SHP77 (cell line): ENCODE measurements at regions not wholly inside any gene's neighbourhood (a gene's known extent, or its start where the extent isn't known, plus 50 kb on each side); places are given as distances from the start of the nearest gene placed in this dataset.

Experiments
- DNase-seq, 2 experiments: peaks; one replicate each; lab custom pipeline; 2025; lab: John Stamatoyannopoulos, UW

DNA sequence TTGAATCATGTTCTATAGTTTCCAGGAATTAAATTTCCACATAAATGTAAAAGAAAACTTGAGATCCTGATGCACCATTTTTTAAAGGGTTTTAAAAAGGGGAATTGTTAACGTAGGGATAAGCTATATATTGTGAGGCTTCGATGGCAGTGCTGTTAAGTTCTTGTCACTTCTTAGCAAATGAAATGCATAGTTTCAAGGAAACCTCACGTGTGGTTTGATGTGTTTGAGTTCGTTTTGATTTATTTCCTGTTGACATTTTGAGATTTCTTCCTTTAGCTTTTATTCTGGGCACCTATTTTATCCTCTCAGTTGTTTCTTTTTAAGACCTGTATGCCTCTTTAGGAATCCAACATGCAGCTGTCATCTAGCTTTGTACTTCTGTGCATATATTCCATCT is 301.0 kb downstream of the DOCK8 start:
- DNase-seq: no peak

DNA sequence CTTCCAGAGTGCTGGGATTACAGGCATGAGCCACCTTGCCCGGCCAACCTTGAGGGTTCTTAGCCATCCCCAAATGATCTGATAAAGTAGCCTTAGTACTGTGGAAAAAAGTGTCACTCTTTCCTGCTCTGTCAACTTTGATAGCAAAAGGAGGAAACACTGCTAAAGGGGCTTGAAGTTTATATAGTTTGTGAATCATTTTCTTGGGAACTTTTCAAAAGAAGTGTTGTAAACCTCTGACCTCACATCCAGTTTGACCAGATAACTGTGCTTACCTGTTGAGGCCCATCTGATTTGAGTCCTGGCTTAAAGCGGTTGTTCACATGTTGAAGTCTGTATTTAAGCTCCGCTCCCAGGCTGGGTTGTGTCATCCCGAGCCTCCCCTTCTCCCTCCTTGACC is 303.3 kb downstream of the DOCK8 start:
- DNase-seq: no peak

DNA sequence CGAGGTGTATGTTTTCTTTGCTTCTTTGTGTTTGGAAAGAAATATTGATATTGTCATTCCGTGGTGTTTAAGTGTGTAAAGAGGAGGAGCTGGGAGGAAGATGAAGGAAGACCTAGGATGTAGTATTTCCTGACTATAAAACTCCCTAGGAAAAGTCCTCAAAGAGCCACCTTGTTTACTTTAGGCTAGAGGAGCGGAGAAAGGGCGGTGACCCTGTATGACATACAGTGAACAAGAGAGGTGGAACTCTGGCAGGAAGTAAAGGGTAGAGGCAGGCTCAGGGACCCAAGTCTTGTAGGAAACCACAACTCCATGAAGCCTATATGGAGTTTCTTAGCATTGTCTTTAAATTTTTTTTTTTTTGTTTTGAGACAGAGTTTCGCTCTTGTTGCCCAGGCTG is 303.9 kb downstream of the DOCK8 start:
- no peak for DNase-seq

DNA sequence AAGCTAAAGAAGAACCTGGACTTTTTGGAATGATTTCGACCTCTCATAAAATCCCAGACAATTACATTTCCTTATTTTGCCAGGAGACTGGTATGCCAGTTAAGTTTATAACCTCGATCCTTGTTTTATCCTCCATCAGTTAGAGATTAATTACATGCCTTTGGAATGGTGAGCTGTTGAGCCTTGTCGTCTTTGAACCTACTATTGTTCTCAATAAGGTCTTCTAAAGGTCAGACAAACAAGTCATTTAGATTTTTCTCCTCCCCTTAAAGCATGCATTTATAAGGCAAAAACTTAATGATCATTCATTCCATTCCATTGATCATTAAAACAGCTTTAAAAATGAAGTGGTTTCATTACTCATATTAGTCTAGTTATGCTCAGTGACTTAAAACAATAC is 304.9 kb downstream of the DOCK8 start:
- no peak for DNase-seq

DNA sequence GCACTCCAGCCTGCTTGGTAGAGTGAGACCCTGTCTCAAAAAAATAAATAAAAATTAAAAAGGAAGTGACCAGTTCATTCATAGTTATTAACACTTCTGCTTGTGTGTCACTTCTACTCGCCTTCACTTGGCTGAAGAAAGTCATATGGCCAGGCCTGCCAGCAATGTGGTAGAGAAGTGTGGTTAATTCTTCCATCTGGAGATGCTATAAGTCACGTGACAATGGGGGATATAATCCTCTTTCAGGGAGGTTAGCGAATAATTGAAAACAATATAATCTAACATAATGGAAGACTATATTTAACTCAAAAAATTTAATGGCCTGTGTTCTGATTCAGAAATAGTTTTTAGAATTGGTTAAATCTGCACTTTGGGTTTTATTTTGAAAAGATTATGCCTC is 305.6 kb downstream of the DOCK8 start:
- DNase-seq: no peak

DNA sequence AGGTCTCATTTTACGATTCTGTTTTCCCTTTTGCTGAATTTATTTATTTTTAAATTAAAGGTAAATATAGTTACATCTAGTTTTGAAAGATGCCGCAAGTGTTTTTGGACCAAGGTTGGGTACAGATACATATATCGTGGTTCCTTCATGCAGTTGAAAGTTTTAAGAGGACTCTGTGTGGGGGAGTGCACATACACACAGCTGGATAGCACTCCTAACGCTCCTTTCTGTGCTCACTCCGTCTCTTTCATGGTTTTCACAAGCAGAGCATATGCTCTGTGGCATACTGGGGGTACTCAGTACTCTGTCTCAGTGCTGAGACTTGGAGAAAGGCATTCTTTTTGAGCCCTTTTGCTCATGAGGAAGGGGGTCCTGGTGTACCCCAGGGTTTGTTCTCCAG is 307.5 kb downstream of the DOCK8 start:
- DNase-seq: no peak

DNA sequence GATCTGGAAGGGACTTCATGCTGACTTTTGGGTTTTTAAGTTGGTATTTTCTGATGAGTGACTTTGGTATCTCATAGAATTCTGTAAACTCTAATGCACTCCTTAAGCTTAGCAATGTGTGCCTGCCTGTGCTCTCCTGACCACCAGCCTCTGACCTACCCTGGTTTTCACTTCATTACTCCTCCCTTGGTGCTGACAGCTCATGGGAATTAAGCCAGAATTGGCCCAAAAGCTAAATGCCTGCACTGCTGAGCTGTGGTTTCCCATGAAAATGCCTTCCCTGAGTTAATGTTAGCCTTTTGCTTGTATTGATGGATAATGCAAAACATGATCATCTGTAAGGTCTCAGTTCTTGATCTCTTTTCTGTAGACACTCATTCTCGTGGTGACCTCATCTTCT is 308.0 kb downstream of the DOCK8 start:
- DNase-seq: no peak

DNA sequence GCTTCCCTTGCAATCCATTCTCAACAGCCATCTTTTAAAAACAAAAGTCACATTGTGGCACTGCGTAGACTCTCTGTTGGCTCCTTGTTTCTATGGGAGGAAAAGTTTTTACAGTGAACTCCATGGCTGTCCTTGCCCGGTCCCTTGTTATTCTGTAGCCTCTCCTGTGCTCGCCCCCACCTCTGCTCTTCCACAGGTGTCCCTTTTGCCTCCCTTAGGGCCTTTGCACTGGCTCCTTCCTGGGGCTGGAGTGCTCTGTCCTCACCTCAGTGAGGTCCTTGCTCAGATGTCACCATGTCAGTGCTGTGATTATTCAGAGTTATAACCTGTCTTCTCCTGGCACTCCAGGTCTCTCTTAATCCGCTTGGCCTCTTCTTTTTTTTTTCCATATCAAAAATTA is 308.8 kb downstream of the DOCK8 start:
- no peak for DNase-seq

DNA sequence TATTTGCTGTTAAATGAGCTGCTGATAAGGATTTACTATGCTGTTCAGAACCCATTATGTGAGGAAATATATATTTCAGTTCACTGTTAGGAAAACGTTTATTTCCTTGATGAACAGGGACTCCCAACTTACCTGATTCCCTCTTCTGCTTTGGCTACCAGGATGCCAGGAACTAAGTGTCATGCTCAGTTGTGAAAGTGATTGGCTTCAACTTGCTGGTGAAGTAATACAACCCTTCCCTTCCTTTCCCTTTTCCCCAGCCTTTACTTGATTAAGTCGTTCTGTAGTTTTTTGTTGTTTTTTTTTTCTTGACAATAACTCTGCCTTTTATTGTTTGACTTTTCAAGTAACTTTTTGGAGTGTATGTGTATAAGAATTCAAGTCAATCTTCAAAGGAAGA is 309.3 kb downstream of the DOCK8 start:
- no peak for DNase-seq

DNA sequence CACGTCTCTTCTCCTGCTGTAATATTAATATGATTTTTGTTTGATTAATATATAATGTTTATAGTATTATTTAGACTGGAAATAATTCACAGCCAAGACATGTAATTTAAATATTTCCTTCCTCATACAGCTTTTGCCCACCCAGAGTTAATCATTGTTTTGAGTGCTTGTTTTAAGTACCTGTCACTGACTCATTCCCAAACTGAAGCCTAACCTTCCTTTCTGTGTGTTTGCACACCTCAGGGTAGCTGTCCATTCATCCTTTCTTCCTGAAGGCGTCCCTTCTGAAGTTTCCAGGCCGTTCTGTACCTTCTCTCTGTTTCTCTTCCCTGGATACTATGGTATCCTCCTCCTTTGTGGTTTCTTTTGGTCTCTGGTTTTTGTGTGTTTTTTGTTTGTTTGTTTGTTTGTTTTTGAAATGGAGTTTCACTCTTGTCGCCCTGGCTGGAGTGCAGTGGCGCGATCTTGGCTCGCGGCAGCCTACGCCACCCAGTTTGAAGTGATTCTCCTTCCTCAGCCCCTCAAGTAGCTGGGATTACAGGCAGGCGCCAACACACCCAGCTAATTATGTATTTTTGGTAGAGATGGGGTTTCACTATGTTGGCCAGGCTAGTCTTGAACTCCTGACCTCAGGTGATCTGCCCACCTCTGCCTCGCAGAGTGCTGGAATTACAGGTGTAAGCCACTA is 312.4 kb downstream of the DOCK8 start:
- DNase-seq: no peak

DNA sequence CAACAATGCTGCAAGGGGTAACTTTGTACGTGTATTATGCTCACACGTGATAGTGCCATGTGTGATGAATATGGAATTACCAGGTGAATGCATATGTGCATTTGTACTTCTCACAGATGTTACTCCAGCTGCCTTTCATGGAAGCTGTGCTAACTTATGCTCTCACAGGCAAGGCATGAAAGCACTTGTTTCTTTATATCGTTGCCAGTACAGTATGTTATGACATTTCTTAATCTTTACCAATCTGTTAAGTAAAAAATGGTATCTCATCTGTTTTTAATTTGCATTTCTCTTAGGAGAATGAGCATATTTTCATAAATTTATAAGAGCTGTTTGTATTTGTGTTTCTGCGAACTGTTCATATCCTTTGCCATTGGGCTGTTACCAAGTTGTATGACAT is 311.8 kb upstream of the DMRT1 start:
- DNase-seq: no peak

DNA sequence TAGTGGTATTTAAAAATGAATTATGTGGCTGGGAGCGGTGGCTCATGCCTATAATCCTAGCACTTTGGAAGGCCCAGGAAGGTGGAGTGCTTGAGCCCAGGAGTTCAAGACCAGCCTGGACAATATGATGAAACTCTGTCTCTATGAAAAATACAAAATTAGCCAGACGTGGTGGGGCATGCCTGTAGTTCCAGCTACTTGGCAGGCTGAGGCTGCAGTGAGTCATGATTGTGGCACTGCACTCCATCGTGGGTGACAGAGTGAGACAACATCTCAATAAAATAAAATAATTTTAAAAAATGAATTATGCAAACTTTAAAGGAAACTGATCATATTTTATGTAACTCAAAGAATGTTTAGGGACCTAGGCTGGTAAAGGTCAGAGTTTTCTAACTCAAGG is 310.8 kb upstream of the DMRT1 start:
- DNase-seq: no peak

DNA sequence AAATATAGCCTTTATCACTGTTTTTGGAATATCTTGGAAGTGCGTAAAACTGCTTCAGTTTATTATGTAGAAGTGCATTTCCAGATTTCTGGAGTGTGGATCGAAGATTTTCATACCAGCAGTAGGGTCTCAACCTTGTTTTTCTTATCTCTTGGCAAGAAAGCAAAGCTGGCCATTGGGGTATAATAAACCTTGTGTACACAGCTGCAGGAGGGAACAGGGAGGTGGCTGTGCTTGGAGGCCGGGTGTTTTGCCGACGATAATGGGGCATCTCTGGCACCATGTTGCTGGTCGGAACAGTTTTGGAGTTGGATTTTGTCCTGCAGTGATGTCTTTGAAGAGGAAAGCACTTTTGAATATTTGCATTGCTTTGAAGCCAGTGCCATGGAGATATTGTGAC is 308.8 kb upstream of the DMRT1 start:
- DNase-seq: no peak

DNA sequence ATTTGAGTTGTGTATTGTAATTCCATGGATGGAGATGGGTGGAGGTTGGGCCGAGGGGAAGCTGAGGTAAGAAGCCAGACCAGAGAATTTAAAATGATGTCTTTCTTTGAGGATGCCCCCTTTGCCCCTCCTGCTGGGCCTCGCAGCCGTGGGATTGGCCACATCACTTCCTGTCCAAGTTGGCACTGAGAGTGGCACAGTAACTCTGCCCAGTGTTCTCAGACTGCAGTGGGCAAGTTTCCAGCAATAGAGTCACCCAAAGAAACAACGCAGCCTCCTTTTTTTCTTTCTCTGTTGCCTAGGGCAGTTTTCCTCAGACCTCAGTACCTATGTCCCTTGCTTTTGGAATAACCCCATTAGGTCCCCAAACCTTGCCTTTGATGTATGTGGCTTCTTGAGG is 306.6 kb upstream of the DMRT1 start:
- no peak for DNase-seq

DNA sequence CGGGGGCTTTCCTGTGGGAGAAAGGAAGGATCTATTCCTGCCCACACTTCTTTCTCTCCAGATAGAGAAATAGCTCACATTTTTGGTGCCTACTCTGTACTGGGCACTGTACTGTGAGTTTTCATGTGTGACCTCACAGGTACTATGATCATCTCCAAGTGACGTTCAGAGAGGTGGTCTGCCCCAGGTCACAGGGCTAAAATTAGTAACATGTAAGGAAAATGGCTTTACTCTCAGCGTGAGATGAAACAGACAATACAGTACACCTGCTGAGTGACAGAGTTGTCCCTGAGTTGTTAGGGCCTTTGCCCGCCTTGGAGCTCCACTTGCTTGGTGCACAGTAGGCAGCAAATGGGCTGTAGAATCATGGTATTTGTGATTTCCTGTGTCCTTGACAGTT is 306.1 kb upstream of the DMRT1 start:
- no peak for DNase-seq

DNA sequence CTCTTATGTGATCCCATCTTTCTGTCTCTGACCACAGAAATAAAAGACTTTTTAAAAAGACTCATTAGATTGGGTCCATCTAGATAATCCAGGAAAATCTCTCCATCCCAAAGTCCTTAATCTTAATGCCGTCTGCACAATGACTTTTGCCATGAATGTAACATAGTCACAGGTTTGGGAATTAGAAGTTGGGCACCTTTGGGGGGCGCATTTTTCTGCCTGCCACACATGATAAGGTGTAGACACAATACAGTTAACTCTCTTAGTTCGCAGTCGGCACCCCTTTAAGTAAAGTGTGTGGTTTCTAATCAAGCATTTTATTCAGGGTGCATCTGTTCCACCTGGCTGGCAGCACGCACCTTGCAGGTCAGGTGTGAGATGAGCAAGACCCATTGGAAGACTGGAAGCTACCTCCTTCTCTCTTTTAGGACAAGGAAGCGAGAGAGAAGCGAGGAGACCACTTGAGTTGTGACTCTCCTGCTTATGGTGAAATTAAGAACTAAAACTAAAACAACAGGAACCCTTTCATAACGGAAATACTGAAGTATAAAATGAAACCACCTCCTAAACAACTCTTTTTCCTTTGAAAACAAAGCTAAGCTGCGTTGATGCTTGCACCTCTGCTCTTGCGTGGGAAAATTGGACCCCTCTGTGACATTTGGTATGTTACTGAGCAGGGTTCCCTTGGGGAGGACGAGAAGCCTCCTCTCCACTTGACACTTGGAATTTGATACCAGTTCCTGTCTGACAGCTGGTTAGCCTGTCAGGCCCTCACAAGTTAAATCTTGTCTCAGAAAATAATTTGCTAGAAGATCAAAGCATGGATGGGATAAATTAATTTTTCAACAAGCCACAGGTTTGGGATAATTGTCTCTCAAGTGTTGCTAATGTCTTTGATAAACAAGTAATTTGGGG is 304.6 kb upstream of the DMRT1 start:
- DNase-seq: no peak

DNA sequence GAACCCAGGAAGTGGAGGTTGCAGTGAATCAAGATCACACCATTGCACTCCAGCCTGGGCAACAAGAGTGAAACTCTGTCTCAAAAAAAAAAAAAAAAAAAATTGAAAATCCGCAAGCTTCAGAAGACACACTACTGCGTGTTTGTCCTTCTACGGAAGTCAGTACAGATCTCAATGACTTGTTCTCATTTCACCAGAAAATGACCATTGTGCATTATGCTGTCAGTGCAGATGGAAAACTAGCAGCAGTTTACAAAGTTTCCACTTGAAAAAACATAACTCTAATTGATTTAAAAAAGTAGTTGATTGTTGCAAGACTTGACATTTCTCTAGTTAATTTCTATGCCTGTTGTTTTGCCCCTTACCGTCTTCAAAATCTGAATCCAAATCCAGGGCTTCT is 298.0 kb upstream of the DMRT1 start:
- no peak for DNase-seq

DNA sequence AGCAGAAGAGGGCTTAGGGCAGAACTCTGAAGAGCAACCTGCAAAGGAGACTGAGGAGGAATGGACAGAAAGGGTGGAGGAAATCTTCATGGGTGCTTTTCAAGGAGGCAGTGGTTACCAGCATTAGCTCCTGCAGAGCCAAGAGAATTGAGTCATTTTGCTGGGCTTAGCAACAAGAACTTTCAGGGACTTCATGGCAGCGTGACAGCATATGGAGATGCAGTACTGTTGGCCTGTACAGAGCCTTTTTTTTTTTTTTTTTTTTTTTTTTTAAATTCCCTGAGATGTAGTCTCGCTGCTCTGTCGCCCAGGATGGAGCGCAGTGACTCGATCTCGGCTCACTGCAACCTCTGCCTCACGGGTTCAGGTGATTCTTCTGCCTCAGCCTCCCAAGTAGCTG is 296.0 kb upstream of the DMRT1 start:
- DNase-seq: no peak

DNA sequence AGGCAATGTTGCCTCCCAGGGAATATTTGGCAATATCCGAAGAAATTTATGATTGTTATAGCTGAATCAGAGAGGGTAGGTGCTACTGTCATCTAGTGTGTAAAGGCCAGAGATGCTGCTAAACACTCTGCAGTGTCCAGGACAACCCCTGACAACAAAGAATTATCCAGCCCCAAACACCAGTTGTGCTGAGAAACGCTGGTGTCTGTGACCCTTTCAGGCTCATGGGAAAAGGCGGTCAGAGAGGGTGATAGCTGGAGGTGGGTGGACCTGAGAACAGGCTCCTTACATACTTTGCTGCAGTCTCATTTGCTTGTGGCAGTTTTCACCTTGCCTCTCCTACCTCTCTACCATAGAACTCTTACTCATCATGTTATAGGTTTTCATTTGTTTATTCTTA is 295.3 kb upstream of the DMRT1 start:
- DNase-seq: no peak

DNA sequence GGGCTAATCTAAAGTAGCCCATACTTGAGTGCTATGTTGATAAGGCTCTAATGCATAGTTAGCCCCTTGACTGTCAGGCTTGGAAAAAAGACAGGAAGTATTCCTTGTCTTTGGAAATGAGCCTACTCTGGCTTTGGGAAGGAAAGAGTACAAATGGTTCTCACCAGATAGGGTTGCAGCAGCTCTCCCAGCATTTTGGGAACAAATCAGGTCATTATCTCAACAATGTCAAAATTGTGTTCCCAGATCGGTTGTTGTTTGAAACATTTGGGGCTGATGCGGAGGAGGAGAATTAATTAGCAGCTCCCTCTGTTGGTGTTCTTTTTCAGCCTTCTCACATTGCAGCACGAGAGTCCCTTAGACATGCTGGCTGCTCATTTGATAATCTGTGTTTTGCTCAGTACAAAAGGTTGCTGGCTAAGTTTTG is 294.7 kb upstream of the DMRT1 start:
- no peak for DNase-seq

DNA sequence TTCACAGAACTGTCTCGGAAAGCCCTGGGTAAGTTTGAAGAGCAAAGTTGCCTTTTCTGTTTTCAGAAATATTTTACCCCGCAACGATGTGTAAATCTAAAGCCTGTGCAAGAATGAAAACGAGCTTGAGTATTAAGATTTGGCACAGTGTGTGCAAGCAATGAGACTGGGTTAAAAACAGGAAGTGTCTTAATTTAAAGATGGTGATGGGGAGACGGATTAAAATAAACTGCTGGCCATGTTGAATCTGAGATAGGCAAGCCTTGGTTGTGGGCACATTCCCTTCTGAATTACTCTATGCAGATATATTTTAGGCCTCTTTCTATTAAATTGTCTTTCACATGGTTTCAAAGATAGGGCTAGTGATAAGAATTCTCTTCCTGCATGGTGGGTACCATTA is 294.2 kb upstream of the DMRT1 start:
- no peak for DNase-seq

DNA sequence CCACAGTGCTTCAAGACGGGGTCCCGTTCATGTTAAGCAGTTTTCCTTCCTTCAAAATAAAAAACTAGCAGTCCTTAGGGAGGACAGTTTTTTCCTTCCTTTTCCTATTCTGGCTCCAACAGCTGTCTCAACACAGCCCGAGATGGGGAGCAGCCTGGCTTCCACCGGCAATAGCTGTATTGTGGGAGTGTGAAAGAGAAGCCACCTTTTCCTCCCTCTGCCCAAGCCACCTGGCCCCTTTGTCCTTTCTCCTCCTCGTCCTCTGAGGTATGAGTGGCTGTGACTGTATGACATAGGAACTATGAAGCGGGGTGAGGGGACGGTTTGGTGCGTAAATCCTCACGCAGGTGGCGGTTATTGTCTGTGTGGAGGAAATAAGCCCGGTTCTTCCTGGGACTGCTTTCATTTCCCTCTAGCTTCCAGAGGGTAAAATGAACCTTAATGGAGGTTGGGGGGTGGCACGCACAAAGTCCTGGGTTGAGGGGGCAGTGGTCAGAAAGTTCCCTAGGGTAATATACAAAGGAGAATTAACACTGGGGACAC is 292.0 kb upstream of the DMRT1 start:
- DNase-seq: no peak

DNA sequence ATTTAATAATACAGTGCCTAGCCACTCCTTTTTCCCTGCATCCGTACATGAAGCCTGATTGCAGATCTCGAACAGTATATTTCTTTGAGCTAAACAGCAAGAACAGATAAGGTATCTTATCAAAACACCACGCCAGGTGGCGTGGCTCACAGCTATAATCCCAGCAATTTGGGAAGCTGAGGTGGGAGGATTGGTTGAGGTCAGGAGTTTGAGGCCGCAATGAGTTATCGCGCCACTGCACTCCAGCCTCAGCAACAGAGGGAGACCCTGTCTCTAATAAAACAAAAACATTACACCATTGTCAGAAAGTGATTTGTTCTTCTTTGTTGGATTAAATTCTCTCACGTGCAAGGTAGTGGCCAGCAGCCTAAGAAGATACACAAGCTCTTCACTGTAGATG is 291.2 kb upstream of the DMRT1 start:
- DNase-seq: no peak
